CD14-positive monocyte (primary cell): ENCODE measurements at regions not wholly inside any gene's neighbourhood (a gene's known extent, or its start where the extent isn't known, plus 50 kb on each side); places are given as distances from the start of the nearest gene placed in this dataset.

Source experiments
- DNase-seq, 3 donors: peaks; one replicate each; pipeline ENCODE4 v3.0.0-alpha.2; 2011 to 2022
- H2AFZ ChIP-seq: 2 replicates; pipeline ENCODE4 v1.6.0; 2012; ENCODE audit warnings: mild to moderate bottlenecking, low read depth, low read length, inconsistent platforms; ENCODE audit not compliant: insufficient read depth, poor library complexity, severe bottlenecking
- H3K27ac ChIP-seq, 2 donors: 1 replicate in 1 of 2; 2 replicates in 1 of 2; pipeline ENCODE4 v1.5.1; 2012 to 2013; ENCODE audit warnings: low read length in 2 of 2, control low read depth in 1 of 2, inconsistent platforms in 1 of 2, low read depth in 1 of 2, mild to moderate bottlenecking in 1 of 2
- H3K27me3 ChIP-seq, 2 donors: one replicate each; pipeline versions ENCODE4 v1.6.0 to v1.6.1; 2011 to 2013; ENCODE audit warnings: low read length in 2 of 2; ENCODE audit not compliant: control insufficient read depth in 2 of 2, insufficient read depth in 2 of 2
- H3K36me3 ChIP-seq, 2 donors: replicated peaks in 1 of 2; 1 replicate in 1 of 2; 2 replicates in 1 of 2; pipeline versions ENCODE4 v1.5.1 to v1.6.1; 2012 to 2013; ENCODE audit warnings: low read length in 2 of 2, control low read depth in 1 of 2, inconsistent platforms in 1 of 2, mild to moderate bottlenecking in 1 of 2; ENCODE audit not compliant: insufficient read depth in 2 of 2, control insufficient read depth in 1 of 2
- H3K4me1 ChIP-seq, 2 donors: 1 replicate in 1 of 2; 2 replicates in 1 of 2; pipeline versions ENCODE4 v1.5.1 to v1.6.1; 2012 to 2013; ENCODE audit warnings: low read length in 2 of 2, control low read depth in 1 of 2, inconsistent platforms in 1 of 2, mild to moderate bottlenecking in 1 of 2, moderate library complexity in 1 of 2; ENCODE audit not compliant: insufficient read depth in 2 of 2, control insufficient read depth in 1 of 2
- H3K4me2 ChIP-seq: replicated peaks from 2 replicates; pipeline ENCODE3; 2012; ENCODE audit warnings: low read length, moderate library complexity, mild to moderate bottlenecking; ENCODE audit not compliant: poor library complexity, severe bottlenecking; ENCODE audit errors: extremely low read depth
- H3K4me3 ChIP-seq, 3 experiments: fragments of 200-600 bp in 1 of 3; sonication (generic) in 1 of 3; replicated peaks in 1 of 3; 1 replicate in 2 of 3; 2 replicates in 1 of 3; pipeline ENCODE4 v1.5.1; 2011 to 2013; ENCODE audit warnings: low read length in 3 of 3, mild to moderate bottlenecking in 3 of 3, control low read depth in 2 of 3, low read depth in 2 of 3, inconsistent platforms in 1 of 3, moderate library complexity in 1 of 3
- H3K79me2 ChIP-seq: 2 replicates; pipeline ENCODE4 v1.6.0; 2012; ENCODE audit warnings: mild to moderate bottlenecking, control low read depth, inconsistent platforms, low read length, moderate library complexity; ENCODE audit not compliant: insufficient read depth
- H3K9ac ChIP-seq: 2 replicates; pipeline ENCODE4 v1.6.0; 2017; ENCODE audit warnings: low read length, mild to moderate bottlenecking; ENCODE audit not compliant: insufficient read depth, poor library complexity, severe bottlenecking
- H3K9me3 ChIP-seq, 2 donors: replicated peaks in 1 of 2; 1 replicate in 1 of 2; 2 replicates in 1 of 2; pipeline versions ENCODE4 v1.5.1 to v1.6.1; 2012 to 2013; ENCODE audit warnings: low read length in 2 of 2, control low read depth in 1 of 2; ENCODE audit not compliant: control insufficient read depth in 1 of 2, insufficient read depth in 1 of 2
- H4K20me1 ChIP-seq: 2 replicates; pipeline ENCODE4 v1.6.0; 2012; ENCODE audit warnings: mild to moderate bottlenecking, low read length, control low read depth, moderate library complexity; ENCODE audit not compliant: insufficient read depth
- H3K27ac Mint-ChIP-seq, 7 donors: one replicate each; pipeline ENCODE4 v1.8.0; 2020; ENCODE audit warnings: mild to moderate bottlenecking in 7 of 7, mixed read lengths in 7 of 7, moderate library complexity in 6 of 7, inconsistent platforms in 2 of 7
- H3K27me3 Mint-ChIP-seq, 3 donors: one replicate each; pipeline ENCODE4 v1.8.0; 2021 to 2022; ENCODE audit warnings: low read depth in 3 of 3, mild to moderate bottlenecking in 3 of 3, mixed read lengths in 3 of 3, moderate library complexity in 3 of 3, inconsistent platforms in 1 of 3
- H3K36me3 Mint-ChIP-seq, 2 donors: one replicate each; pipeline ENCODE4 v1.8.0; 2020; ENCODE audit warnings: mixed read lengths in 2 of 2, inconsistent platforms in 1 of 2, mild to moderate bottlenecking in 1 of 2
- H3K4me1 Mint-ChIP-seq: one replicate; pipeline ENCODE4 v1.8.0; 2020; ENCODE audit warnings: mild to moderate bottlenecking, mixed read lengths
- H3K4me3 Mint-ChIP-seq, 2 donors: one replicate each; pipeline ENCODE4 v1.8.0; 2020; ENCODE audit warnings: mild to moderate bottlenecking in 2 of 2, mixed read lengths in 2 of 2, moderate library complexity in 1 of 2
- H3K9me3 Mint-ChIP-seq, 7 donors: one replicate each; pipeline ENCODE4 v1.8.0; 2020 to 2022; ENCODE audit warnings: mixed read lengths in 7 of 7, mild to moderate bottlenecking in 6 of 7, moderate library complexity in 6 of 7, inconsistent platforms in 2 of 7
- WGBS: methylation state at CpG from one replicate; pipeline ENCODE4 v1.1.5; 2013; ENCODE audit warnings: missing lambda C conversion rate; ENCODE audit not compliant: insufficient coverage; 5-methylcytosine and 5-hydroxymethylcytosine counted together
- intact Hi-C, 2 donors: fragments of 100-400 bp; cut with micrococcal nuclease; formaldehyde crosslinking; loops; one replicate each; pipeline versions ENCODE4 v1.15.0 to v1.15.1; 2023
- TF ChIP-seq, protein P1 (sequence below): fragments of 200-600 bp; IDR thresholded peaks from one replicate; pipeline ENCODE4 v1.8.0; 2022; ENCODE audit warnings: antibody characterized with exemption, mild to moderate bottlenecking

- Mint-ChIP-seq H3K27me3 (peaks cover 3 to 5% (median 5%) of the 10 kb centered on the region in 3 donors), H3K4me3 (no peak overlapping the region), H3K27ac (no peak overlapping the region), H3K9me3 (peaks cover 3 to 8% (median 5%) of the 10 kb centered on the region in 7 donors), H3K36me3 (no peaks in the 10 kb centered on the region), H3K4me1 (peaks cover 13% of the 10 kb centered on the region)
- intact Hi-C loops, result no loop called here
- no CpG with 5 or more reads among the region's 1 CpG for WGBS
- H3K4me3 ChIP-seq, result no peak overlapping the region
- H4K20me1 ChIP-seq, result no peaks in the 10 kb centered on the region
- H3K27ac ChIP-seq, result no peak overlapping the region
- H3K27me3 ChIP-seq, result no peaks in the 10 kb centered on the region
- no peaks in the 10 kb centered on the region for H3K36me3 ChIP-seq
- H3K9ac ChIP-seq, result no peak overlapping the region
- no peak overlapping the region for H3K4me2 ChIP-seq
- DNase-seq, result no peak
- H3K79me2 ChIP-seq, result no peaks in the 10 kb centered on the region
- no peak overlapping the region for H2AFZ ChIP-seq
- H3K9me3 ChIP-seq, result peaks cover 6 to 8% of the 10 kb centered on the region in 2 donors
- TF ChIP-seq, protein P1, sequence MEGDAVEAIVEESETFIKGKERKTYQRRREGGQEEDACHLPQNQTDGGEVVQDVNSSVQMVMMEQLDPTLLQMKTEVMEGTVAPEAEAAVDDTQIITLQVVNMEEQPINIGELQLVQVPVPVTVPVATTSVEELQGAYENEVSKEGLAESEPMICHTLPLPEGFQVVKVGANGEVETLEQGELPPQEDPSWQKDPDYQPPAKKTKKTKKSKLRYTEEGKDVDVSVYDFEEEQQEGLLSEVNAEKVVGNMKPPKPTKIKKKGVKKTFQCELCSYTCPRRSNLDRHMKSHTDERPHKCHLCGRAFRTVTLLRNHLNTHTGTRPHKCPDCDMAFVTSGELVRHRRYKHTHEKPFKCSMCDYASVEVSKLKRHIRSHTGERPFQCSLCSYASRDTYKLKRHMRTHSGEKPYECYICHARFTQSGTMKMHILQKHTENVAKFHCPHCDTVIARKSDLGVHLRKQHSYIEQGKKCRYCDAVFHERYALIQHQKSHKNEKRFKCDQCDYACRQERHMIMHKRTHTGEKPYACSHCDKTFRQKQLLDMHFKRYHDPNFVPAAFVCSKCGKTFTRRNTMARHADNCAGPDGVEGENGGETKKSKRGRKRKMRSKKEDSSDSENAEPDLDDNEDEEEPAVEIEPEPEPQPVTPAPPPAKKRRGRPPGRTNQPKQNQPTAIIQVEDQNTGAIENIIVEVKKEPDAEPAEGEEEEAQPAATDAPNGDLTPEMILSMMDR, result no peak
- H3K4me1 ChIP-seq, result peaks cover 4 to 12% of the 10 kb centered on the region in 2 donors
Observed at GRCh38 chr4:122536001-122536400, 79.5 kb upstream of the IL2 start.

- Histone ChIP-seq H3K9ac (no peak overlapping the region), H3K4me2 (no peak overlapping the region), H3K9me3 (peaks cover 6 to 8% of the 10 kb centered on the region in 2 donors), H3K27ac (no peak overlapping the region), H3K27me3 (no peaks in the 10 kb centered on the region), H3K79me2 (no peaks in the 10 kb centered on the region), H4K20me1 (no peaks in the 10 kb centered on the region), H3K4me3 (no peak overlapping the region), H3K36me3 (no peaks in the 10 kb centered on the region), H3K4me1 (peaks cover 0 to 3% of the 10 kb centered on the region in 2 donors), H2AFZ (no peak overlapping the region)
- Mint-ChIP-seq H3K4me3 (no peak overlapping the region), H3K27me3 (peaks cover 3 to 5% (median 5%) of the 10 kb centered on the region in 3 donors), H3K4me1 (peaks cover 5% of the 10 kb centered on the region), H3K27ac (no peak overlapping the region), H3K9me3 (peaks cover 3 to 11% (median 5%) of the 10 kb centered on the region in 7 donors), H3K36me3 (no peaks in the 10 kb centered on the region)
- no peak for DNase-seq
- TF ChIP-seq, protein P1, result no peak
- intact Hi-C loops, result no loop called here
Observed at GRCh38 chr4:122534776-122535175, 78.3 kb upstream of the IL2 start.
